Stomach (tissue), 4 donors: ENCODE measurements at regions not wholly inside any gene's neighbourhood (a gene's known extent, or its start where the extent isn't known, plus 50 kb on each side); places are given as distances from the start of the nearest gene placed in this dataset.

ENCODE experiments used
- CTCF ChIP-seq, 7 experiments: fragments of 450-650 bp in 4 of 7; fragments of 200-600 bp in 3 of 7; sonication (generic) in 3 of 7; IDR thresholded peaks; one replicate each; pipeline ENCODE4 v1.5.1; 2016 to 2019; ENCODE audit warnings: antibody characterized with exemption in 7 of 7, control low read depth in 2 of 7, mild to moderate bottlenecking in 1 of 7
- EP300 ChIP-seq: sonication (generic); formaldehyde crosslinking; IDR thresholded peaks from one replicate; pipeline ENCODE4 v1.6.1; 2017; ENCODE audit warnings: antibody characterized with exemption
- POLR2A ChIP-seq, 4 donors: fragments of 450-650 bp; IDR thresholded peaks; one replicate each; pipeline ENCODE4 v1.6.1; 2016; ENCODE audit warnings: antibody characterized with exemption in 4 of 4, control low read depth in 2 of 4, mild to moderate bottlenecking in 1 of 4, moderate library complexity in 1 of 4
- POLR2AphosphoS5 ChIP-seq, 3 donors: sonication (generic); formaldehyde crosslinking; IDR thresholded peaks; one replicate each; pipeline ENCODE4 v1.6.1; 2016; ENCODE audit warnings: antibody characterized with exemption in 3 of 3

- no peak for TF ChIP-seq POLR2AphosphoS5 (IDR thresholded peaks at IDR 0.05)
- no peak for TF ChIP-seq CTCF (IDR thresholded peaks at IDR 0.05)
- TF ChIP-seq POLR2A (IDR thresholded peaks at IDR 0.05) = no peak
- no peak for TF ChIP-seq EP300
Observed at GRCh38 chr21:25507522-25507921, 99.8 kb downstream of the MRPL39 start.
